ENCODE measurements at regions not wholly inside any gene's neighbourhood (a gene's known extent, or its start where the extent isn't known, plus 50 kb on each side); places are given as distances from the start of the nearest gene placed in this dataset.
A peak's percentile ranks its signal among the peaks of the same experiment; 100 is the strongest.

DNA sequence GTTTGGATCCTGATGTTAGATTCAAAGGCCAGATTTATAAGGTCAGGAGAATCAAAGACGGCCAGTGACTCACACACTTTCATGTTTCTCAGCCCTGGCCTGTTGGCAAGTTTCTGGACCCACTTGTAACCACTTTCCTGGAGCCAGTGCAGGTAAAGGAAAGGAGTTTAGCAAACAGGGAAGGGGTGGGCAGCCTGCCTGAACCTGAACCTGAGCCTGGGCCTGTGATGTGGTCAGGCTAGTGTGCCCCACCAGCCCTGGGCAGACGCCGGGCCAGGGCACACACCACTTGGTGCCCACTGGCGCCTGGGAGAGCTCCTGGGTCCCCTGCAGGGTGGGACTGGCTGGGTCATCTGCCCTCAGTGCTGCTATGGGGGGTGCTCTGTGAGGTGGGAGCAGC is 100.5 kb upstream of the SPRED2 start:
- no peaks in the 10 kb centered on the region for H3K36me3 Mint-ChIP-seq (ENCODE audit: low read depth)
- H3K27me3 Mint-ChIP-seq (ENCODE audit: low read depth), result peaks cover 25% of the 10 kb centered on the region
- no peak overlapping the region for H3K27ac Mint-ChIP-seq
- no peak for TF ChIP-seq CTCF (IDR thresholded peaks at IDR 0.05; ENCODE audit: unreplicated experiment in 3 of 3)
- peaks cover 1% of the 10 kb centered on the region for H3K4me1 Mint-ChIP-seq
- no peak overlapping the region for H3K4me3 Mint-ChIP-seq
- H3K9me3 Mint-ChIP-seq, result no peaks in the 10 kb centered on the region

DNA sequence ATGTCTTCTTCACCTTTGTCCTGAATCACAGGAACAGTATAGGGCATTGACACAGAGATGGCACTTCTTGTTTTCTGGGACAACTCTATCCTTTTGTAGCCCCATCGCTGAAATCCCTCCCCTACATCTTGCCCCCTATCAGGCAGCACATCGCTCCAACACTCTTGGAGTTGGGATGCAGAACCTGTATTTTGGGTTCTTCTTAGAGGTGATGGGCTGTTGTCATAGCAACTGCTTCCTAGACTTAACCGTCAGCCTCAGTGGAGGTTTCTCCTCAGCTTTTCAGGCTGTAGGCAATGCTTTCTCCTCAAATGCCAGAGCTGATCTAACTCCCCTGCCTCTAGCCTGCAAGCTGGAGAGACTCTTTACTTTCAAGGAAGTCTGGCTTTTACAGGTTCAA is 99.9 kb upstream of the SPRED2 start:
- H3K9me3 Mint-ChIP-seq, result no peaks in the 10 kb centered on the region
- H3K4me3 Mint-ChIP-seq, result no peak overlapping the region
- no peak overlapping the region for H3K27ac Mint-ChIP-seq
- H3K27me3 Mint-ChIP-seq (ENCODE audit: low read depth), result peaks cover 25% of the 10 kb centered on the region
- no peak for TF ChIP-seq CTCF (IDR thresholded peaks at IDR 0.05; ENCODE audit: unreplicated experiment in 3 of 3)
- no peaks in the 10 kb centered on the region for H3K36me3 Mint-ChIP-seq (ENCODE audit: low read depth)
- peaks cover 7% of the 10 kb centered on the region for H3K4me1 Mint-ChIP-seq

GRCh38 chr2:65530547-65531320 is 98.3 kb upstream of the SPRED2 start:
- H3K4me3 Mint-ChIP-seq, result no peak overlapping the region

GRCh38 chr2:65529419-65529818 is 97.0 kb upstream of the SPRED2 start:
- H3K4me3 Mint-ChIP-seq, result no peak overlapping the region
- H3K27ac Mint-ChIP-seq, result no peak overlapping the region
- no peaks in the 10 kb centered on the region for H3K36me3 Mint-ChIP-seq (ENCODE audit: low read depth)
- H3K27me3 Mint-ChIP-seq (ENCODE audit: low read depth), result peaks cover 22% of the 10 kb centered on the region
- no peak for TF ChIP-seq CTCF (IDR thresholded peaks at IDR 0.05; ENCODE audit: unreplicated experiment in 3 of 3)
- H3K9me3 Mint-ChIP-seq, result peaks cover 2% of the 10 kb centered on the region
- peaks cover 24% of the 10 kb centered on the region for H3K4me1 Mint-ChIP-seq

More at GRCh38 chr2:65530547-65531320, 98.3 kb upstream of the SPRED2 start:
- peaks cover 16% of the 10 kb centered on the region for H3K4me1 Mint-ChIP-seq
- H3K27ac Mint-ChIP-seq, result no peak overlapping the region
- no peaks in the 10 kb centered on the region for H3K9me3 Mint-ChIP-seq
- no peaks in the 10 kb centered on the region for H3K36me3 Mint-ChIP-seq (ENCODE audit: low read depth)
- no peak for TF ChIP-seq CTCF (IDR thresholded peaks at IDR 0.05; ENCODE audit: unreplicated experiment in 3 of 3)
- peaks cover 22% of the 10 kb centered on the region for H3K27me3 Mint-ChIP-seq (ENCODE audit: low read depth)

GRCh38 chr2:65528241-65528574 is 95.8 kb upstream of the SPRED2 start:
- H3K9me3 Mint-ChIP-seq, result peaks cover 2% of the 10 kb centered on the region
- H3K27me3 Mint-ChIP-seq (ENCODE audit: low read depth), result peaks cover 22% of the 10 kb centered on the region
- no peaks in the 10 kb centered on the region for H3K36me3 Mint-ChIP-seq (ENCODE audit: low read depth)
- TF ChIP-seq CTCF (IDR thresholded peaks at IDR 0.05; ENCODE audit: unreplicated experiment in 3 of 3), result no peak
- peaks cover 26% of the 10 kb centered on the region for H3K4me1 Mint-ChIP-seq
- no peak overlapping the region for H3K4me3 Mint-ChIP-seq
- peak overlapping the region in 1 of 3 experiments; percentile 67 for H3K27ac Mint-ChIP-seq

All from nephron (organoid).